H9 (cell line): ENCODE measurements at regions not wholly inside any gene's neighbourhood (a gene's known extent, or its start where the extent isn't known, plus 50 kb on each side); places are given as distances from the start of the nearest gene placed in this dataset.

Source experiments
- DNase-seq: peaks from one replicate; pipeline ENCODE4 v3.0.0-alpha.2; 2017
- H2AFZ ChIP-seq: one replicate; pipeline ENCODE4 v1.6.1; 2013; ENCODE audit warnings: mild to moderate bottlenecking, low read length, control low read depth, moderate library complexity
- H2AK5ac ChIP-seq: 2 replicates; pipeline ENCODE4 v1.6.1; 2013; ENCODE audit warnings: low read length, control low read depth, mixed read lengths; ENCODE audit not compliant: insufficient read length
- H2BK120ac ChIP-seq: one replicate; pipeline ENCODE4 v1.6.1; 2013; ENCODE audit warnings: low read depth, mild to moderate bottlenecking, low read length, control low read depth, inconsistent platforms; ENCODE audit not compliant: poor library complexity, severe bottlenecking
- H2BK12ac ChIP-seq: 2 replicates; pipeline ENCODE4 v1.6.1; 2013; ENCODE audit warnings: low read length, control low read depth, mixed read lengths, low read depth; ENCODE audit not compliant: insufficient read length
- H2BK15ac ChIP-seq: 2 replicates; pipeline ENCODE4 v1.6.1; 2013; ENCODE audit warnings: low read depth, low read length, control low read depth
- H2BK20ac ChIP-seq: one replicate; pipeline ENCODE4 v1.6.1; 2013; ENCODE audit warnings: low read depth, mild to moderate bottlenecking, low read length, control low read depth, inconsistent platforms; ENCODE audit not compliant: poor library complexity, severe bottlenecking
- H2BK5ac ChIP-seq: 2 replicates; pipeline ENCODE4 v1.6.1; 2013; ENCODE audit warnings: low read length, control low read depth, mixed read lengths; ENCODE audit not compliant: insufficient read length
- H3K14ac ChIP-seq: 2 replicates; pipeline ENCODE4 v1.6.1; 2013; ENCODE audit warnings: low read length, control low read depth; ENCODE audit not compliant: insufficient read depth
- H3K18ac ChIP-seq: 2 replicates; pipeline ENCODE4 v1.6.1; 2013; ENCODE audit warnings: low read depth, mild to moderate bottlenecking, mixed read lengths, low read length, control low read depth; ENCODE audit not compliant: insufficient read length
- H3K23ac ChIP-seq: 2 replicates; pipeline ENCODE4 v1.6.1; 2013; ENCODE audit warnings: low read length, control low read depth, mixed read lengths, low read depth; ENCODE audit not compliant: insufficient read length
- H3K23me2 ChIP-seq: 2 replicates; pipeline ENCODE4 v1.6.1; 2013; ENCODE audit warnings: low read depth, mild to moderate bottlenecking, mixed read lengths, low read length, control low read depth; ENCODE audit not compliant: insufficient read length, poor library complexity, severe bottlenecking
- H3K27ac ChIP-seq: 2 replicates; pipeline ENCODE4 v1.5.1; 2013; ENCODE audit warnings: low read length, control low read depth, mixed read lengths, low read depth; ENCODE audit not compliant: insufficient read length
- H3K27me3 ChIP-seq: 2 replicates; pipeline ENCODE4 v1.6.1; 2013; ENCODE audit warnings: low read length, control low read depth, inconsistent platforms; ENCODE audit not compliant: insufficient read depth
- H3K4ac ChIP-seq: 2 replicates; pipeline ENCODE4 v1.6.1; 2013; ENCODE audit warnings: low read depth, mild to moderate bottlenecking, control low read depth, inconsistent platforms, low read length, moderate library complexity
- H3K4me1 ChIP-seq: 2 replicates; pipeline ENCODE4 v1.6.1; 2013; ENCODE audit warnings: low read length, control low read depth, inconsistent platforms; ENCODE audit not compliant: insufficient read depth
- H3K4me2 ChIP-seq: 2 replicates; pipeline ENCODE4 v1.6.1; 2013; ENCODE audit warnings: low read length, control low read depth, mixed read lengths; ENCODE audit not compliant: insufficient read length, insufficient read depth
- H3K56ac ChIP-seq: 2 replicates; pipeline ENCODE4 v1.6.1; 2013; ENCODE audit warnings: low read depth, mild to moderate bottlenecking, mixed read lengths, low read length, control low read depth; ENCODE audit not compliant: insufficient read length
- H3K79me1 ChIP-seq: 2 replicates; pipeline ENCODE4 v1.6.1; 2013; ENCODE audit warnings: low read depth, mild to moderate bottlenecking, moderate library complexity, low read length, control low read depth, inconsistent platforms; ENCODE audit not compliant: insufficient read depth, poor library complexity, severe bottlenecking
- H3K79me2 ChIP-seq: 2 replicates; pipeline ENCODE4 v1.6.1; 2013; ENCODE audit warnings: low read length, control low read depth, inconsistent platforms; ENCODE audit not compliant: insufficient read depth
- H3K9ac ChIP-seq: 2 replicates; pipeline ENCODE4 v1.6.1; 2013; ENCODE audit warnings: low read length, control low read depth, mixed read lengths; ENCODE audit not compliant: insufficient read length; ENCODE audit errors: extremely low read depth
- H3K9me3 ChIP-seq: one replicate; pipeline ENCODE4 v1.6.1; 2013; ENCODE audit warnings: low read depth, low read length, inconsistent platforms; ENCODE audit not compliant: control insufficient read depth
- H3T11ph ChIP-seq: one replicate; pipeline ENCODE4 v1.6.1; 2013; ENCODE audit warnings: mild to moderate bottlenecking, low read length, control low read depth, inconsistent platforms
- H4K20me1 ChIP-seq: one replicate; pipeline ENCODE4 v1.6.1; 2013; ENCODE audit not compliant: control insufficient read depth, insufficient read length, insufficient read depth
- H4K5ac ChIP-seq: 2 replicates; pipeline ENCODE4 v1.6.1; 2013; ENCODE audit warnings: low read depth, mild to moderate bottlenecking, mixed read lengths, low read length, control low read depth; ENCODE audit not compliant: insufficient read length
- H4K8ac ChIP-seq: replicated peaks from 2 replicates; pipeline ENCODE4 v1.6.1; 2013; ENCODE audit warnings: low read length, control low read depth, mixed read lengths, low read depth; ENCODE audit not compliant: insufficient read length
- H4K91ac ChIP-seq: 2 replicates; pipeline ENCODE4 v1.6.1; 2013; ENCODE audit warnings: low read depth, mild to moderate bottlenecking, moderate library complexity, mixed read lengths, low read length, control low read depth; ENCODE audit not compliant: insufficient read length
- H3K27ac Mint-ChIP-seq, 3 experiments: 2 replicates in 2 of 3; 3 replicates in 1 of 3; pipeline ENCODE4 v1.8.0; 2020 to 2021; ENCODE audit warnings: mixed read lengths in 3 of 3, mild to moderate bottlenecking in 1 of 3, moderate library complexity in 1 of 3
- H3K27me3 Mint-ChIP-seq: 2 replicates; pipeline ENCODE4 v1.8.0; 2021; ENCODE audit warnings: low read depth, mild to moderate bottlenecking, moderate library complexity, mixed read lengths
- H3K36me3 Mint-ChIP-seq, 3 experiments: 2 replicates in 2 of 3; 3 replicates in 1 of 3; pipeline ENCODE4 v1.8.0; 2020 to 2021; ENCODE audit warnings: low read depth in 3 of 3, mixed read lengths in 3 of 3; ENCODE audit not compliant: insufficient read depth in 1 of 3
- H3K4me1 Mint-ChIP-seq, 2 experiments: 2 replicates each; pipeline ENCODE4 v1.8.0; 2020; ENCODE audit warnings: mixed read lengths in 2 of 2
- H3K4me3 Mint-ChIP-seq, 2 experiments: 2 replicates in 1 of 2; 3 replicates in 1 of 2; pipeline ENCODE4 v1.8.0; 2020 to 2021; ENCODE audit warnings: mild to moderate bottlenecking in 2 of 2, mixed read lengths in 2 of 2, moderate library complexity in 1 of 2
- H3K9me3 Mint-ChIP-seq, 2 experiments: 2 replicates in 1 of 2; 3 replicates in 1 of 2; pipeline ENCODE4 v1.8.0; 2020; ENCODE audit warnings: mild to moderate bottlenecking in 2 of 2, mixed read lengths in 2 of 2, moderate library complexity in 1 of 2
- CTCF ChIP-seq: fragments of 200-600 bp; sonication (generic); conservative IDR thresholded peaks from 3 replicates; pipeline ENCODE4 v1.8.0; 2021; ENCODE audit warnings: antibody characterized with exemption, mild to moderate bottlenecking

- peaks cover 0 to 2% of the 10 kb centered on the region in 2 experiments; a peak in 1 of 5 replicates for H3K9me3 Mint-ChIP-seq
- no peak overlapping the region for H3K27ac ChIP-seq
- DNase-seq: no peak
- H3K56ac ChIP-seq: no peak overlapping the region
- no peaks in the 10 kb centered on the region for H3K79me2 ChIP-seq
- H3K27me3 ChIP-seq: no peaks in the 10 kb centered on the region
- H4K5ac ChIP-seq: no peak overlapping the region
- no peak overlapping the region for H4K91ac ChIP-seq
- H2AFZ ChIP-seq: no peak overlapping the region
- H3K36me3 Mint-ChIP-seq: no peaks in the 10 kb centered on the region
- H3K4me2 ChIP-seq: no peak overlapping the region
- TF ChIP-seq CTCF: no peak
- no peaks in the 10 kb centered on the region for H3K79me1 ChIP-seq
- H3K4ac ChIP-seq: no peak overlapping the region
- H3K18ac ChIP-seq: no peak overlapping the region
- no peak overlapping the region for H2BK5ac ChIP-seq
- no peak overlapping the region for H3K23ac ChIP-seq
- no peak overlapping the region for H2BK15ac ChIP-seq
- H2AK5ac ChIP-seq: no peak overlapping the region
- H2BK120ac ChIP-seq: no peak overlapping the region
- H3K4me1 Mint-ChIP-seq: no peaks in the 10 kb centered on the region
- no peaks in the 10 kb centered on the region for H3K27me3 Mint-ChIP-seq
- H3K4me1 ChIP-seq: no peaks in the 10 kb centered on the region
- H3K23me2 ChIP-seq: no peaks in the 10 kb centered on the region
- no peak overlapping the region for H3K4me3 Mint-ChIP-seq
- H3K27ac Mint-ChIP-seq: no peak overlapping the region
- H3K14ac ChIP-seq: no peak overlapping the region
- H4K8ac ChIP-seq: no peak overlapping the region
- no peak overlapping the region for H3T11ph ChIP-seq
- H4K20me1 ChIP-seq: no peaks in the 10 kb centered on the region
- no peaks in the 10 kb centered on the region for H3K9me3 ChIP-seq
- no peak overlapping the region for H3K9ac ChIP-seq
- no peak overlapping the region for H2BK20ac ChIP-seq
- H2BK12ac ChIP-seq: no peak overlapping the region
Measured at GRCh38 chr4:179981161-179981560, 2262.0 kb upstream of the TENM3 start.
